ENCODE measurements at regions not wholly inside any gene's neighbourhood (a gene's known extent, or its start where the extent isn't known, plus 50 kb on each side); places are given as distances from the start of the nearest gene placed in this dataset.

- TF ChIP-seq, protein P1, sequence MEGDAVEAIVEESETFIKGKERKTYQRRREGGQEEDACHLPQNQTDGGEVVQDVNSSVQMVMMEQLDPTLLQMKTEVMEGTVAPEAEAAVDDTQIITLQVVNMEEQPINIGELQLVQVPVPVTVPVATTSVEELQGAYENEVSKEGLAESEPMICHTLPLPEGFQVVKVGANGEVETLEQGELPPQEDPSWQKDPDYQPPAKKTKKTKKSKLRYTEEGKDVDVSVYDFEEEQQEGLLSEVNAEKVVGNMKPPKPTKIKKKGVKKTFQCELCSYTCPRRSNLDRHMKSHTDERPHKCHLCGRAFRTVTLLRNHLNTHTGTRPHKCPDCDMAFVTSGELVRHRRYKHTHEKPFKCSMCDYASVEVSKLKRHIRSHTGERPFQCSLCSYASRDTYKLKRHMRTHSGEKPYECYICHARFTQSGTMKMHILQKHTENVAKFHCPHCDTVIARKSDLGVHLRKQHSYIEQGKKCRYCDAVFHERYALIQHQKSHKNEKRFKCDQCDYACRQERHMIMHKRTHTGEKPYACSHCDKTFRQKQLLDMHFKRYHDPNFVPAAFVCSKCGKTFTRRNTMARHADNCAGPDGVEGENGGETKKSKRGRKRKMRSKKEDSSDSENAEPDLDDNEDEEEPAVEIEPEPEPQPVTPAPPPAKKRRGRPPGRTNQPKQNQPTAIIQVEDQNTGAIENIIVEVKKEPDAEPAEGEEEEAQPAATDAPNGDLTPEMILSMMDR (IDR thresholded peaks at IDR 0.05; ENCODE audit: low read depth, low read length, poor library complexity, severe bottlenecking) = no peak
- TF ChIP-seq EZH2phosphoT487 (IDR thresholded peaks at IDR 0.05; ENCODE audit: borderline replicate concordance, low read length) = no peak
Observed at GRCh38 chr11:28730889-28731288, 622.7 kb downstream of the METTL15 start.

Measured in DOHH2 (cell line).